Heart left ventricle (tissue), 16 donors: ENCODE measurements at regions not wholly inside any gene's neighbourhood (a gene's known extent, or its start where the extent isn't known, plus 50 kb on each side); places are given as distances from the start of the nearest gene placed in this dataset.

Experiments
- ATAC-seq, 4 donors: fragments of 200-7000 bp; cut with Tn5 transposase; one replicate each; pipeline ENCODE4 v1.9.1; 2020 to 2022; ENCODE audit warnings: moderate library complexity in 4 of 4, mild to moderate bottlenecking in 3 of 4, moderate number of reproducible peaks in 1 of 4
- DNase-seq, 5 donors: peaks; one replicate each; pipeline ENCODE4 v3.0.0-alpha.2; 2020
- H3K27ac ChIP-seq, 12 donors: fragments of 200-600 bp; sonication (generic) in 4 of 12; one replicate each; pipeline versions ENCODE4 v1.5.0 to v1.8.0; 2016 to 2022; ENCODE audit warnings: mild to moderate bottlenecking in 2 of 12
- H3K27me3 ChIP-seq, 9 donors: fragments of 200-600 bp; sonication (generic) in 2 of 9; one replicate each; pipeline versions ENCODE4 v1.5.1 to v1.8.0; 2016 to 2022; ENCODE audit warnings: mild to moderate bottlenecking in 3 of 9
- H3K36me3 ChIP-seq, 9 donors: fragments of 200-600 bp; sonication (generic) in 2 of 9; one replicate each; pipeline versions ENCODE4 v1.5.0 to v1.8.0; 2018 to 2022; ENCODE audit warnings: mild to moderate bottlenecking in 2 of 9
- H3K4me1 ChIP-seq, 12 donors: fragments of 200-600 bp; sonication (generic) in 4 of 12; one replicate each; pipeline versions ENCODE4 v1.5.0 to v1.8.0; 2016 to 2022; ENCODE audit warnings: mild to moderate bottlenecking in 3 of 12
- H3K4me3 ChIP-seq, 12 donors: fragments of 200-600 bp; sonication (generic) in 4 of 12; one replicate each; pipeline versions ENCODE4 v1.5.0 to v1.8.0; 2017 to 2022; ENCODE audit warnings: mild to moderate bottlenecking in 9 of 12, moderate library complexity in 4 of 12
- H3K9me3 ChIP-seq, 12 donors: fragments of 200-600 bp; sonication (generic) in 4 of 12; one replicate each; pipeline versions ENCODE4 v1.5.0 to v1.8.0; 2016 to 2022; ENCODE audit warnings: mild to moderate bottlenecking in 1 of 12
- CTCF ChIP-seq, 12 donors: fragments of 200-600 bp; sonication (generic) in 4 of 12; IDR thresholded peaks; one replicate each; pipeline versions ENCODE4 v1.5.0 to v1.8.0; 2018 to 2022; ENCODE audit warnings: antibody characterized with exemption in 12 of 12, mild to moderate bottlenecking in 5 of 12
- POLR2A ChIP-seq, 2 donors: fragments of 450-650 bp; IDR thresholded peaks; one replicate each; pipeline ENCODE4 v1.6.1; 2017; ENCODE audit warnings: antibody characterized with exemption in 2 of 2, mild to moderate bottlenecking in 2 of 2, moderate library complexity in 2 of 2
- WGBS, 4 donors: extraction: QIAGEN DNeasy Blood & Tissue Kit in 2 of 4; methylation state at CpG; one replicate each; pipeline versions ENCODE4 v1.1.5 to v1.1.7; 2013 to 2018; 5-methylcytosine and 5-hydroxymethylcytosine counted together
- intact Hi-C, 10 donors: fragments of 100-400 bp; cut with DNase I; formaldehyde crosslinking; loops; one replicate each; pipeline versions ENCODE4 v1.11.1 to v1.14.2; 2022
- donor health status: ischemic (EF 13 %, LVEDD 7.1; RV severe dilation, severe dysfunction).
- donor health status: healthy with polysubstance abuse.
- donor health status: DM: no; HTN: yes; CAD: no.
- donor health status: DM: no; HTN: no; CAD: no.
- donor health status: ischemic (EF 25% LVEDD 6.9; RV normal size, moderate dysfunction).
- donor health status: ischemic (EF 25% LVEDD 5.7; RV mildly dilated, moderate dysfunction).
- donor health status: healthy.
- donor health status: DM: yes; HTN: yes; CAD: no.
- donor health status: ischemic (EF 35%, LVEDD 5.7; RV mildly dilated, moderate dysfunction).
- donor health status: nonischemic (EF 11% LVEDD 7.7; RV severe dilation, severe dysfunction).
- donor health status: DM: yes; HTN: yes; CAD: no.
- donor health status: PGD.
- donor health status: ischemic (EF 29% LVEDD 5.4; RV normal size, mild dysfunction).
- donor health status: nonischemic (EF 23%, LVEDD 6.1; RV moderate dilation, normal function).

- H3K4me3 ChIP-seq: no peak overlapping the region
- intact Hi-C loops: no loop called here
- peaks cover 0 to 17% (median 0%) of the 10 kb centered on the region in 12 donors for H3K4me1 ChIP-seq
- DNase-seq (no peak), ATAC-seq (peak in 3 of 4 donors; percentile 35 to 39 (median 35))
- no peak for TF ChIP-seq POLR2A (IDR thresholded peaks at IDR 0.05)
- TF ChIP-seq CTCF (IDR thresholded peaks at IDR 0.05): no peak
- H3K9me3 ChIP-seq: no peaks in the 10 kb centered on the region
- H3K27ac ChIP-seq: peak overlapping the region in 2 of 12 donors; percentile 0 to 9
- H3K27me3 ChIP-seq: peaks cover 0 to 4% (median 0%) of the 10 kb centered on the region in 9 donors
- WGBS, 4 donors: 60 to 77% (median 66%) methylated on average over 10 of the region's 10 CpGs
- no peaks in the 10 kb centered on the region for H3K36me3 ChIP-seq
Observed at GRCh38 chr16:55398762-55399161, 74.8 kb downstream of the IRX6 start.

GRCh38 chr16:55399911-55400310 is 75.9 kb downstream of the IRX6 start:
- 78 to 92% (median 86%) methylated on average over 5 of the region's 5 CpGs for WGBS, 4 donors
- intact Hi-C loops: no loop called here
- Histone ChIP-seq H3K4me1 (peaks cover 0 to 8% (median 0%) of the 10 kb centered on the region in 12 donors), H3K4me3 (no peak overlapping the region), H3K36me3 (no peaks in the 10 kb centered on the region), H3K9me3 (no peaks in the 10 kb centered on the region), H3K27me3 (peaks cover 0 to 6% (median 0%) of the 10 kb centered on the region in 9 donors), H3K27ac (no peak overlapping the region)
- DNase-seq: no peak
- TF ChIP-seq CTCF (IDR thresholded peaks at IDR 0.05) (no peak), POLR2A (IDR thresholded peaks at IDR 0.05) (no peak)
- no peak for ATAC-seq

- no peak for TF ChIP-seq POLR2A (IDR thresholded peaks at IDR 0.05)
- TF ChIP-seq CTCF (IDR thresholded peaks at IDR 0.05): no peak
- Histone ChIP-seq H3K27me3 (peaks cover 0 to 6% (median 0%) of the 10 kb centered on the region in 9 donors), H3K36me3 (no peaks in the 10 kb centered on the region), H3K27ac (no peak overlapping the region), H3K9me3 (peaks cover 0 to 3% (median 0%) of the 10 kb centered on the region in 12 donors), H3K4me3 (no peak overlapping the region), H3K4me1 (peaks cover 0 to 8% (median 0%) of the 10 kb centered on the region in 12 donors)
- DNase-seq (no peak), ATAC-seq (no peak)
- 68 to 94% (median 83%) methylated on average over 3 of the region's 3 CpGs for WGBS, 4 donors
- intact Hi-C loops: no loop called here
Observed at GRCh38 chr16:55401046-55401445, 77.0 kb downstream of the IRX6 start.

DNA sequence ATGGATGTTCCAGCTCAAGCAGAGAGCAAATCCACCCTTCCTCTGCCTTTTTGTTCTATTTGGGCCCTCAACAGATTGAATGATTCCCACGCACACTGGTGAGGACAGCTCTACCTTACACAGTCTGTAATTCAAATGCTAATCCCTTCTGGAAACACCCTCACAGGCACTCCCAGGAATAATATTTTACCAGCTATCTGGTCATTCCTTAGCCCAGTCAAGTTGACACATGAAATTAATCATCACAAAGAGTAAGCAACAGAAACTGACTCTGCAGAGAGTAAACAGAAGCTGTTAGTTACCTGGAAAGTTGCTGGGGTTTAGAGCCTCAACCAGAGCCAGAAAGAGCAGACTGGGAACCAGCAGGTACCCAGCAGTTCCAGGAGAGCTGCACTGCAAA is 75.5 kb upstream of the MMP2 start:
- ATAC-seq: no peak
- H3K27ac ChIP-seq: no peak overlapping the region
- WGBS, 4 donors: 86 to 89% (median 88%) methylated on average over 1 of the region's 1 CpG
- H3K4me1 ChIP-seq: peaks cover 0 to 8% (median 0%) of the 10 kb centered on the region in 12 donors
- DNase-seq: no peak
- peaks cover 0 to 4% (median 0%) of the 10 kb centered on the region in 12 donors for H3K9me3 ChIP-seq
- TF ChIP-seq CTCF (IDR thresholded peaks at IDR 0.05) (no peak), POLR2A (IDR thresholded peaks at IDR 0.05) (no peak)
- peaks cover 0 to 6% (median 0%) of the 10 kb centered on the region in 9 donors for H3K27me3 ChIP-seq
- intact Hi-C loops: no loop called here
- H3K36me3 ChIP-seq: no peaks in the 10 kb centered on the region
- no peak overlapping the region for H3K4me3 ChIP-seq
